ENCODE measurements at regions not wholly inside any gene's neighbourhood (a gene's known extent, or its start where the extent isn't known, plus 50 kb on each side); places are given as distances from the start of the nearest gene placed in this dataset.
"Not testable (repeated sequence)": the region's sequence is repeated elsewhere in the genome, so short reads cannot be mapped to it uniquely, and the experiment has no call there.

DNA sequence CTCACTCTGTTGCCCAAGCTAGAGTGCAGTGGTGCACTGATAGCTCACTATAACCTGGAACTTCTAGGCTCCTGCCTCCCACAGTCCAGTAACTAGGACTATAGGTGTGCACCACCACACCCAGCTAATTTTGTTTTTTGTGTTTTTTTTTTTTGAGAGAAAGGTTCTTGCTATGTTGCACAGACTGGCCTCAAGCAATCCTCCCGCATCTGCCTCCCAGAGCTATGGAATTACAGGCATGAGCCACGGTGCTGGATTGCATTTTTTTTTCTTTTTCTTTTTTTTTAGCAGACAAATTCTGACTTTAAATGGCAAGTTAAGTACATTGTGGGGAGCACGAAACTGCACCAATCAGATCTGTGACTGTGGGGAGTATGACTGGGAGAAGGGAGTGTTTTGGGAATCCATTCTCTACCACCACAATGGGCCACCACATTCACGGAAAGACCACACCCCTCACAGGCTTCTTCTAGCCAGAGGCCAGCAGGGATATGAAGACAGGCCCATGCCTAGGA, 58.1 kb upstream of the MSMB start:
- no peak overlapping the region for H3K4me3 ChIP-seq
- no peaks in the 10 kb centered on the region for H3K79me2 ChIP-seq (ENCODE audit: control insufficient read depth, insufficient read depth, low read length)
- BruUV-seq (replicated peaks) = no TSS peak
- TF ChIP-seq SMARCA5 (IDR thresholded peaks at IDR 0.05) (no peak), STAT1 (conservative IDR thresholded peaks at IDR 0.05) (no peak), FOS (IDR thresholded peaks at IDR 0.05; ENCODE audit: borderline replicate concordance, extremely low read depth, insufficient read length) (no peak), BRCA1 (IDR thresholded peaks at IDR 0.05; ENCODE audit: low read depth, low read length) (no peak), ZZZ3 (IDR thresholded peaks at IDR 0.05; ENCODE audit: control insufficient read depth, insufficient read length, low read depth) (no peak), SP1 (IDR thresholded peaks at IDR 0.05; ENCODE audit: low read depth, low read length) (no peak), HDAC2 (IDR thresholded peaks at IDR 0.05) (no peak), ZNF207 (IDR thresholded peaks at IDR 0.05; ENCODE audit: borderline replicate concordance) (no peak), ASH2L (IDR thresholded peaks at IDR 0.05; ENCODE audit: borderline replicate concordance, low read depth) (no peak), HSF1 (IDR thresholded peaks at IDR 0.05; ENCODE audit: low read depth, low read length) (no peak), TARDBP (IDR thresholded peaks at IDR 0.05; ENCODE audit: borderline replicate concordance) (no peak), HDGF (IDR thresholded peaks at IDR 0.05) (no peak)
- ChIA-PET RAD21 (ENCODE audit: unreplicated experiment) (no interaction called here), CTCF (no interaction called here), POLR2A (no interaction called here), SMC1A (ENCODE audit: uncharacterized antibody, unreplicated experiment) (no interaction called here)
- no peak overlapping the region for H3K27ac ChIP-seq (ENCODE audit: control insufficient read depth, insufficient read depth)
- intact Hi-C loops (cut with micrococcal nuclease; ENCODE audit: unreplicated experiment) = no loop called here
- H2AFZ ChIP-seq (ENCODE audit: control insufficient read depth, low read depth, low read length) = no peak overlapping the region
- no peak overlapping the region for H3K4me2 ChIP-seq (ENCODE audit: control insufficient read depth, insufficient read depth)
- FAIRE-seq (no peak), ATAC-seq (no peak), DNase-seq (ENCODE audit: low read depth, low spot score) (no peak)
- H3K4me1 ChIP-seq (ENCODE audit: control insufficient read depth, insufficient read depth, low read length) = no peaks in the 10 kb centered on the region
- peaks cover 0 to 5% of the 10 kb centered on the region in 2 experiments; a peak in 1 of 4 replicates for H3K27me3 ChIP-seq (replicated peaks in 1 of 2; ENCODE audit: control insufficient read depth in 2 of 2, insufficient read depth in 2 of 2, low read length in 1 of 2)
- in situ Hi-C loops (cut with MboI) = no loop called here
- WGBS (ENCODE audit: insufficient coverage, insufficient replicate concordance, low lambda C conversion rate, missing lambda C conversion rate) = 32% methylated on average over 4 of the region's 4 CpGs
- no peak overlapping the region for H3K9ac ChIP-seq (ENCODE audit: control insufficient read depth, insufficient read depth, low read length)
- no peaks in the 10 kb centered on the region for H3K36me3 ChIP-seq (ENCODE audit: control insufficient read depth in 2 of 2, insufficient read depth in 2 of 2, low read length in 1 of 2)
- H4K20me1 ChIP-seq (ENCODE audit: control insufficient read depth, insufficient read depth) = no peaks in the 10 kb centered on the region
- H3K9me3 ChIP-seq (replicated peaks; ENCODE audit: control insufficient read depth, insufficient read depth, low read length) = no peaks in the 10 kb centered on the region

- H3K9me3 ChIP-seq (replicated peaks; ENCODE audit: control insufficient read depth, insufficient read depth, low read length); H4K20me1 ChIP-seq (ENCODE audit: control insufficient read depth, insufficient read depth); FAIRE-seq; H3K79me2 ChIP-seq (ENCODE audit: control insufficient read depth, insufficient read depth, low read length); H2AFZ ChIP-seq (ENCODE audit: control insufficient read depth, low read depth, low read length); BruUV-seq (replicated peaks); H3K4me2 ChIP-seq (ENCODE audit: control insufficient read depth, insufficient read depth); H3K4me3 ChIP-seq; DNase-seq (ENCODE audit: low read depth, low spot score); RAD21 ChIA-PET (ENCODE audit: unreplicated experiment); SMC1A ChIA-PET (ENCODE audit: uncharacterized antibody, unreplicated experiment); H3K9ac ChIP-seq (ENCODE audit: control insufficient read depth, insufficient read depth, low read length); H3K36me3 ChIP-seq (ENCODE audit: control insufficient read depth in 2 of 2, insufficient read depth in 2 of 2, low read length in 1 of 2); ATAC-seq; intact Hi-C loops (cut with micrococcal nuclease; ENCODE audit: unreplicated experiment); CTCF ChIA-PET; H3K27ac ChIP-seq (ENCODE audit: control insufficient read depth, insufficient read depth); H3K4me1 ChIP-seq (ENCODE audit: control insufficient read depth, insufficient read depth, low read length); H3K27me3 ChIP-seq (replicated peaks in 1 of 2; ENCODE audit: control insufficient read depth in 2 of 2, insufficient read depth in 2 of 2, low read length in 1 of 2); POLR2A ChIA-PET: not testable (repeated sequence)
- 54% methylated on average over 5 of the region's 9 CpGs for WGBS (ENCODE audit: insufficient coverage, insufficient replicate concordance, low lambda C conversion rate, missing lambda C conversion rate)
- in situ Hi-C loops (cut with MboI) = loop anchor here (5.0 kb wide), 2 partner anchors 177 to 1277 kb away; partner anchors contain the start of gene ZNF488
Measured at GRCh38 chr10:46105416-46105815, 59.3 kb upstream of the MSMB start.

GRCh38 chr10:46105856-46106409, 59.9 kb upstream of the MSMB start:
- peak overlapping the region; percentile 48; the same call in 1 of the 2 replicates for H3K4me2 ChIP-seq (ENCODE audit: control insufficient read depth, insufficient read depth)
- H3K27ac ChIP-seq (ENCODE audit: control insufficient read depth, insufficient read depth); H3K9ac ChIP-seq (ENCODE audit: control insufficient read depth, insufficient read depth, low read length); H4K20me1 ChIP-seq (ENCODE audit: control insufficient read depth, insufficient read depth); H3K79me2 ChIP-seq (ENCODE audit: control insufficient read depth, insufficient read depth, low read length); BruUV-seq (replicated peaks); CTCF ChIA-PET; DNase-seq (ENCODE audit: low read depth, low spot score); H3K36me3 ChIP-seq (ENCODE audit: control insufficient read depth in 2 of 2, insufficient read depth in 2 of 2, low read length in 1 of 2); intact Hi-C loops (cut with micrococcal nuclease; ENCODE audit: unreplicated experiment); H3K4me1 ChIP-seq (ENCODE audit: control insufficient read depth, insufficient read depth, low read length); H3K9me3 ChIP-seq (replicated peaks; ENCODE audit: control insufficient read depth, insufficient read depth, low read length); FAIRE-seq; POLR2A ChIA-PET; RAD21 ChIA-PET (ENCODE audit: unreplicated experiment); H3K27me3 ChIP-seq (replicated peaks in 1 of 2; ENCODE audit: control insufficient read depth in 2 of 2, insufficient read depth in 2 of 2, low read length in 1 of 2); SMC1A ChIA-PET (ENCODE audit: uncharacterized antibody, unreplicated experiment): not testable (repeated sequence)
- peak overlapping the region; percentile 25; the same call in 1 of the 2 replicates for H2AFZ ChIP-seq (ENCODE audit: control insufficient read depth, low read depth, low read length)
- in situ Hi-C loops (cut with MboI) = loop anchor here (5.0 kb wide), 2 partner anchors 176 to 1276 kb away; partner anchors contain the start of gene ZNF488
- WGBS (ENCODE audit: insufficient coverage, insufficient replicate concordance, low lambda C conversion rate, missing lambda C conversion rate) = 4% methylated on average over 12 of the region's 32 CpGs
- peak; percentile 57 for ATAC-seq
- H3K4me3 ChIP-seq = peak overlapping the region; percentile 60; the same call in 1 of the 2 replicates
